ENCODE measurements at regions not wholly inside any gene's neighbourhood (a gene's known extent, or its start where the extent isn't known, plus 50 kb on each side); places are given as distances from the start of the nearest gene placed in this dataset.

- H2AFZ ChIP-seq (ENCODE audit: low read length): no peak overlapping the region
- H3K79me2 ChIP-seq (ENCODE audit: insufficient read depth, low read length): no peaks in the 10 kb centered on the region
- peaks cover 2% of the 10 kb centered on the region; the same call in 1 of the 2 replicates for H3K9me3 ChIP-seq (ENCODE audit: insufficient read depth, low read depth, low read length)
- H3K36me3 ChIP-seq (ENCODE audit: insufficient read depth, low read length): no peaks in the 10 kb centered on the region
- H3K9me2 ChIP-seq (replicated peaks; ENCODE audit: low read depth, low read length): no peaks in the 10 kb centered on the region
- no peak overlapping the region for H3K4me2 ChIP-seq (ENCODE audit: low read depth, low read length, poor library complexity, severe bottlenecking)
- no peak overlapping the region for H3K9ac ChIP-seq (ENCODE audit: low read depth, low read length, poor library complexity, severe bottlenecking)
- no peaks in the 10 kb centered on the region for H3K27me3 ChIP-seq (ENCODE audit: insufficient read depth, low read length, poor library complexity, severe bottlenecking)
- H3F3A ChIP-seq (ENCODE audit: low read depth): no peaks in the 10 kb centered on the region
- no peaks in the 10 kb centered on the region for H4K20me1 ChIP-seq (ENCODE audit: insufficient read depth, low read length, poor library complexity, severe bottlenecking)
- H3K4me3 ChIP-seq (ENCODE audit: low read length, poor library complexity, severe bottlenecking): no peak overlapping the region
- H3K4me1 ChIP-seq (ENCODE audit: insufficient read depth, low read length, poor library complexity, severe bottlenecking): no peaks in the 10 kb centered on the region
- TF ChIP-seq EZH2phosphoT487 (IDR thresholded peaks at IDR 0.05; ENCODE audit: borderline replicate concordance): no peak
- no peak for TF ChIP-seq CTCF (conservative IDR thresholded peaks at IDR 0.05; ENCODE audit: low read length)
These were observed 276.5 kb downstream of the DSC3 start for GRCh38 chr18:30766053-30766452.

- Histone ChIP-seq H3F3A (ENCODE audit: low read depth) (no peaks in the 10 kb centered on the region), H3K27me3 (ENCODE audit: insufficient read depth, low read length, poor library complexity, severe bottlenecking) (no peaks in the 10 kb centered on the region), H3K79me2 (ENCODE audit: insufficient read depth, low read length) (no peaks in the 10 kb centered on the region), H3K4me2 (ENCODE audit: low read depth, low read length, poor library complexity, severe bottlenecking) (no peak overlapping the region), H2AFZ (ENCODE audit: low read length) (no peak overlapping the region), H3K4me3 (ENCODE audit: low read length, poor library complexity, severe bottlenecking) (no peak overlapping the region), H3K36me3 (ENCODE audit: insufficient read depth, low read length) (no peaks in the 10 kb centered on the region), H3K9me2 (replicated peaks; ENCODE audit: low read depth, low read length) (no peaks in the 10 kb centered on the region), H3K9me3 (ENCODE audit: insufficient read depth, low read depth, low read length) (peaks cover 2% of the 10 kb centered on the region; the same call in 1 of the 2 replicates), H3K9ac (ENCODE audit: low read depth, low read length, poor library complexity, severe bottlenecking) (no peak overlapping the region), H3K4me1 (ENCODE audit: insufficient read depth, low read length, poor library complexity, severe bottlenecking) (no peaks in the 10 kb centered on the region), H4K20me1 (ENCODE audit: insufficient read depth, low read length, poor library complexity, severe bottlenecking) (no peaks in the 10 kb centered on the region)
- no peak for TF ChIP-seq CTCF (conservative IDR thresholded peaks at IDR 0.05; ENCODE audit: low read length)
- TF ChIP-seq EZH2phosphoT487 (IDR thresholded peaks at IDR 0.05; ENCODE audit: borderline replicate concordance): no peak
These were observed 277.3 kb downstream of the DSC3 start for GRCh38 chr18:30765247-30765646.

- no peak overlapping the region for H3K4me3 ChIP-seq (ENCODE audit: low read length, poor library complexity, severe bottlenecking)
- H2AFZ ChIP-seq (ENCODE audit: low read length): no peak overlapping the region
- no peaks in the 10 kb centered on the region for H3K4me1 ChIP-seq (ENCODE audit: insufficient read depth, low read length, poor library complexity, severe bottlenecking)
- H3K9ac ChIP-seq (ENCODE audit: low read depth, low read length, poor library complexity, severe bottlenecking): no peak overlapping the region
- H3K9me2 ChIP-seq (replicated peaks; ENCODE audit: low read depth, low read length): no peaks in the 10 kb centered on the region
- TF ChIP-seq CTCF (conservative IDR thresholded peaks at IDR 0.05; ENCODE audit: low read length): no peak
- TF ChIP-seq EZH2phosphoT487 (IDR thresholded peaks at IDR 0.05; ENCODE audit: borderline replicate concordance): no peak
- H3K9me3 ChIP-seq (ENCODE audit: insufficient read depth, low read depth, low read length): peaks cover 2% of the 10 kb centered on the region; the same call in 1 of the 2 replicates
- H3K79me2 ChIP-seq (ENCODE audit: insufficient read depth, low read length): no peaks in the 10 kb centered on the region
- no peak overlapping the region for H3K4me2 ChIP-seq (ENCODE audit: low read depth, low read length, poor library complexity, severe bottlenecking)
- no peaks in the 10 kb centered on the region for H3K36me3 ChIP-seq (ENCODE audit: insufficient read depth, low read length)
- H4K20me1 ChIP-seq (ENCODE audit: insufficient read depth, low read length, poor library complexity, severe bottlenecking): no peaks in the 10 kb centered on the region
- H3K27me3 ChIP-seq (ENCODE audit: insufficient read depth, low read length, poor library complexity, severe bottlenecking): no peaks in the 10 kb centered on the region
- no peaks in the 10 kb centered on the region for H3F3A ChIP-seq (ENCODE audit: low read depth)
These were observed 278.6 kb downstream of the DSC3 start for GRCh38 chr18:30763902-30764350.
